Caki2 (cell line): ENCODE measurements at regions not wholly inside any gene's neighbourhood (a gene's known extent, or its start where the extent isn't known, plus 50 kb on each side); places are given as distances from the start of the nearest gene placed in this dataset.
A peak's percentile ranks its signal among the peaks of the same experiment; 100 is the strongest.

Experiments used
- DNase-seq: peaks from one replicate; pipeline ENCODE4 v3.0.0-alpha.2; 2015; ENCODE audit warnings: low read depth
- in situ Hi-C: cut with HindIII; loops from 2 replicates; pipeline ENCODE4 v1.10.0; 2016; ENCODE audit warnings: low sequenced_read_pairs, low pct_unique_long_range_greater_than_20kb, mixed read lengths

DNA sequence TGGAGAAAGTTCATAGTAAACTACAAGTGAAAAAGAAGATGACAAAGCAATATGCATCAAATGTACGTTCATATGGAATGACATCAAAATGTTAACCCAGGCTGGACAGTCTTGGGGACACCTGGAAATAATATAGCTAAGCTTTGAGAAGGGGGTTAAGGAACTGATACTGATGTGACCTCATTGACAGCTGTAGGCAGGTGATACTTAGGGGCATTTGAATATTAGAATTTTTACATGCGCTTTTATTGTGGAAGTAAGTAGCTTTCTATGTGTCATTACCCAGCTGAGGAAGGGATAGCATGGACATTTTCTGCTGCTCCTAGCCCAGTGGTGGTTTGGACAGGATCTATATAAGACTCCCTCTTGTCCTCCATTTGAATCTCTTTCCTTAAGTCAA is 299.7 kb downstream of the CWC27 start:
- in situ Hi-C loops = no loop called here
- DNase-seq = no peak

DNA sequence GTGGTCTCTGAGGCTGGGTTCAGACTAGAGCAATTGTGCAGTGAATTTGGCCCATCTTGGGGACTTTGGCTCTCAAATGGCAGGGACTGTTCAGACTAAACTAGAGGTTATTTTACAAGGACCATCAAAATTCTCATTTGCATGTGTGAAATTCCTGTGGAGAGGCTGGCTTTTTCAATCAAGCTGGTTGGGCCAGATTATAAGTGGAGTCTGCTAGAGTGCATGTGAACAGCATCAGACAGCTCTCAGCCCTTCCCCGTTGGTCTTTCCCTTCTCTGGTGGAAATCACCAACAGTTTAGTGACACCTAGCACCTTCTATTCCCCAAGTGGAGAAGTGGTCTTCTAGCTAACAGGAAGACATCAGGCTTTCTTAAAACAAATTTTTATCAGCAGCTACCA is 301.3 kb downstream of the CWC27 start:
- no peak for DNase-seq
- in situ Hi-C loops = no loop called here

DNA sequence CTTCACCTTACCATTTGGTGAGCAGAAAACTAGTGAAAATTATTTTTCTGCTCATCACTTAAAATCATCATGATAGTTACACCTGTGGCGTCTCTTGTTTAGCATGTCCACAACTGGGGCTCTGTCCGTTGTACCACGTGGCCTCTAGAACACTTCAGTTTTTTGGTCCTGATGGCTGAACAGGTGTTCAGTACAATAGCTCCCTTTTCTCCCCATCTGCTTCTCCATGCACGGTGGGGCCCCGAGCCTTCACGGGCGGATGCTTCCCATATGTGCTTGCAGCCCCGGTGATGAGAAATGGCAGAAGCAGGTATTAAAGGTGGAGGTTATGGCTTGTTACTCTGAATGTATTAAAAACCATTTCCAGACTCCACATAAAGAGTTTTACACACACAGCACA is 304.1 kb downstream of the CWC27 start:
- DNase-seq = no peak
- in situ Hi-C loops = no loop called here

DNA sequence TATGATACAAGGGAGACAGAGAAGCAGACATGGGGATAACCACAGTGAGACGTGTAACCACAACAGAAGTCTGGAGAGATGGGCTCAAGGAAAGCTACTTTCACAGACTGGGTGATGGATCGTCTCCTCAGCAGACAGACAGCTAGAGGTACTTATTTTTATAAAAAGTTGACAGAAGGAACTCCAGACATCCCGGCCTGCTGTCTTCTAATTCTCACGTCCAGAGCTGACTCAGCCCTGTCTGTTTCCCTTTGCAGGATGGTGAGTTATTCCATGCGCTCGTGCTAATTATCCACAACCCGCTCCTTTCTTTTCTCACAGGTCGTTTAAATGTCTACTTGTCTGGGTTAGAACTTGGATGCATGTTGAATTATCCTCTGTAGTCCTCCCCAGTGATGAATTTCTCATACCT is 304.5 kb downstream of the CWC27 start:
- DNase-seq = no peak
- in situ Hi-C loops = no loop called here

DNA sequence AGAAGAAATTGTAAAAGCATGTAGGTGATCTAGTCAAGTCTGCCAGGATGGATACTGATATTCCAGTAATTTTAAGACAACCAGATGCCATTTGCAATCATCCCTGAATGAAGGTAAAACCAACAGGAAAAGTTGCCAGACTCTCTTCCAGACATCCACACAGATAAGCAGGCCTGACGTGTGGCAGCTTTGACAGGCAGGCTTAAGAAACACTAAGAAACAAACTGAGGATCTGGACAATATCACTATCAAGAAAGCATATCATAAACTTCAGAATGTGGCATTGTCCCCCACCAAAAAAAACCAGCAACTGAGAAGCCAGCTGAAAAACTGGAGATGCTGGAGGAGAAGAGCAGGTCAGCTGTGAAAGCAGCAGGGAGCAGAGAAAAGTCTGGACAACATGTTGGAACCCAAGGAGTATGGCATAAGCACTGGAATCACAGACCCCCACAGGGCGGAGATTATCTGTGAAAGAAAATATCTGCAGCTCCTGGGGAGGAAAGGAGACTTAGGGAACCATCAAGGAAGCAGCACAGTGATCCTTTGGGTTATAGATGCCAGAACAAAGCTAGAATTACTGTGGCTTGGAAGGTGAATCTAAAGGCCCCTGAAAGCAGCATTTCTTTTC is 307.0 kb downstream of the CWC27 start:
- DNase-seq = no peak
- in situ Hi-C loops = no loop called here

DNA sequence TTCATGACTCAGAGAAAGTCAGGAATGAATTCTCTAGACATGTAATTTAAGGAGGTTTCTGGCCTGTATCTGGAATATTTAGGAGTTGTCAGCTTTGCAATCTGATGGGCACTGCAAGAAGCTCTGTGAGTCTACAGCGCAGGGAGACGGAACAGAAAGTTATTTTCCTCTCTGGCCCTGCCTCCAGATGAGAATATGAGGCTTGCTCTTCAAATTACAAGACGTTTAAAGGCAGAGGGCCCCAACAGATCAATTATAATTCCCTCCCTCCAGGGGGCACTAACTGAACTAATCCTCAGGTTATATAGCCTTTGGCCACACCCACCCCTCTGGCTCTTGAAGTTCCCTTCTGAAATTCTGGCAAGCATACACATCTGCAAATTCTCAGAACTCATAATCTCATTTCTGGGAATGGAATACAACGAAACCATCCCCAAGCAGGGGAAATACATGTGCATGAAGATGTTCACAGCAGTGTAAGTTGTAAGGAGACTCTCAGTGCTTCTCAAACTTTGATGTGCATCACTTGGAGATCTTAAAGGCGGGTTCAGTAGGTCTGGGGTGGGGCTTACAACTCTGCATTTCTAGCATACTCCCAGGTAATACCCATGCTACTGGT is 307.6 kb downstream of the CWC27 start:
- DNase-seq = peak; percentile 4

DNA sequence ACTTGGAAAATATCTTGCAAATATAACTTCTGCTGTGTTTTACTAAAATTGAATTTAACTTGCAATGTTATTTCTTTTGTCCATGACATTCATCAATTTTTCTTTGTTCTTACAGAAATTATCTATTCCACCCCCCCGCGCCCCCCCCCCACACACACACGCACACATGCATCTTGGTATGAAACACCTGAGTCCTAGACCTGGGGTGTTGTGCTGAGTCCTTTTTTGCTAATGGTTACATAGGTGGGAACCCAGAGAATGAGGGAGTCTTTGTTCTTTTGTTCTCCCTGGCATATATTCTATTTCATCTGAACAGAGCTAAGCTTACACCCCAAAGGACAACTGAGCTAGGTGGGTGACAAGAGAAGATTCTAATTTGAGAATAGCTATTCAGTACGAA is 308.9 kb downstream of the CWC27 start:
- in situ Hi-C loops = no loop called here
- DNase-seq = no peak

More for the DNA sequence above, 307.6 kb downstream of the CWC27 start:
- in situ Hi-C loops = no loop called here

DNA sequence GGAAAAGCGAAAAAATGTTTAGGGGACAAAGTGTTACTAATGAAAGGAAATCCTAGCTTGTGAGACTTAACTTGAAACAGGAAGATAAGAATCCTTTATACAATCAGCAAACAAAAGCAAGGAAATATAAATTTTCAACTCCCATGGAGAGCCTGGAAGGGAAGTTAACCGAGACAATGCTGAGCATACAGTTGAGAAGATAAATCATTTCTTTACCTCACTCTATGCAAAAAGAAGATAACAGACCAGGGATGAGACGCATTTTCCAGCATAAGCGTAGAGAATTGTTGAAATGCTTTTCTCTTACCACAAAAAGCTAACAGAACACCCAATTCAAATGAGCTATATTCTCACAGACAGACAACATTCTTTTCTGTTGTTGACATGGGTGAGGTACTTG is 309.6 kb downstream of the CWC27 start:
- DNase-seq = no peak
- in situ Hi-C loops = no loop called here

DNA sequence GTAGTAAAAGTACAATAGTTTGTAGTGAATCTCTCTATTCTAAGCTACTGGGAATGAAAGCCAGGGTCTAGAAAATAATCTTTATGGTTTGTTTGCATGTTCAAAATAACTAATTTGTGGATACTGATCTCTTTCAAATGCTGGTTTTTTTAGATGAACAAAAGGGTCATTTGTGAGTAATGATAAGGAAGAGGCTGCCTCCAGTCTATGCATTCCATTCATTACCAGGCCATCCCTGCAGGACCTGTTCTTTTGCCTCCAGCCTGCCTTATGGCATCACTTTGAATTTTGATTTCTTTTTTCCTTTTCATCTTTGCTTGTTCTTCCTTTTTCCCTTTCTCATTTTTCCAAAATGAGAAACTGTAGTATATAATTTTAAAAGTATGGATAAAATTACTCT is 312.3 kb downstream of the CWC27 start:
- in situ Hi-C loops = no loop called here
- DNase-seq = no peak

DNA sequence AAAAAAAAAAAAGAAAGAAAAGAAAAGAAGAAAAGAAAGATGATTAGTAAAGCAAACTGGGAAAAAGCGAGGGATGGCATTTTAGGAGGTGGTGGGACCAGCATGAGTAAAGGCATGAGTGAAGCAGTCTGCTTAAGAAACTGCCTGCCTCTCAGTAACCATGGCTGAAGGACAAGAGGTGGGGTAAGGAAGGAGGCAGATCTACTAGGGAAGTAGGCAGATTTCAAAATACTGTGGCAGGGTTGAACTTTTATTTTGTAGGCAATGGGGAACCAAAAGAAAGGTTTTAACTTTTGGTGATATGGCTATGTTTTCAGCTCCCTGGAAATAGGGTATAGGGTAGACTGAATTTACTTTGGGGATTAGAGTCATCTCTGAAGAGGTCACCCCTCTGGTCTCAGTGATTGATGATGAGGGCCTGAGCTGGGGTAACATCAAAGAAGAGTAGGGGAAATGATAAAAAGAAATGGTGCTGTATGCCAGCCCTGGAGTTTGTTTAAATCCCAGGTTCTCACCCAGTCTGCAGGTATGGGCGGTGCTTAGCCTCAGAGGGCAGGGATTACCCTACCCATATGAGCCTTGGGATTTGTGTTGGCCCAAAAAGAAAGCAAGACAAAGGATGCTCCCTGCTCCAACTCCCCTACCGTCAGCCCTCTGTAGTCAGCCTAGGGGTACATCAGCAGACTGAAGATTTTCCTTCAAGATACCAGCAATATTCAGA is 316.2 kb downstream of the CWC27 start:
- no peak for DNase-seq
- in situ Hi-C loops = no loop called here

DNA sequence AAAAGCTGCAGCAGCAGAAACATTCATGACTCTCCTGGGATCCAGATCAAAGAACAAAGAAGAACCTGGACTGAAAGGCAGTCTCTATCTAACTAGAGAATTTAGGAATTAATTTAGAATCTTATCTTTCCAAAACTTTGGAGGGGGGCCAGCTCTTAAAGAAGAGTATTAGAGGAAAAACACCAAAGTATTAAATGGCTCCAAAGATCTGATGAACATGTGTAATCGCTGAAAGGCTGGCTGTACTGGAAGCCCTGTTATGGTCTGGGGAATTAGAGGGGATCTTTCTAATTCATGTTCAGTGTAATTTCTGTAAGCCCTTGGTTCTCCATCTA is 316.8 kb downstream of the CWC27 start:
- in situ Hi-C loops = no loop called here
- no peak for DNase-seq

DNA sequence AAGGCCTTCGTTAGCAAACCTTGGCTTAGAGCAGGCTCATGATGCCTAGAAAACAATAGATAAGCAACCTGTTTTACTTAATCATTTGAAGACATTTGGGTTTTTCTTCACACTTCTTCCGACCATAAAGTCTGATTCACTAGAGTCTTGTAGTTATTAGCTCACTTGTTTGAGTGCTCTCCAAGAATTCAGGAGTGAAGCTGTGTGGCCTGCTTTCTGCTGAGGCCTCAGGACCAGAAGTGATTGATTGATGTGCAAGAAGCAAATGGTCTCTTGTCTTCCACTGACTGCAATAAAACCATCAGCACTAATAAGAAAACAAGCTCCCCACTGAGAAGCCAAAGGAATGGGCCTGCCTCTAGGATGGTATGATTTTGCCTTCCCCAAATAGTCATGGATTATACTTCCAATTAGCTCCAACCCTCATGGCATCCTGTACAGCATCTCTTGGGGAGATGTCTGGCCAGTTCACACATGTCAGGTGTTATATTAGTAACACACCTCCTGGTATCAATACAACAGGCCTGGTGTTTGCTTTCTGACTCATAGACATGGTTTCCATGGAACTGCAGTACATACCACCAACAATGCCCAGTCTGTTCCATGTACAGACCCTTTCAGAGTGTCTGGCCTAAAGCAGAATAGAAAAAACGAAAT is 317.6 kb downstream of the CWC27 start:
- in situ Hi-C loops = no loop called here
- no peak for DNase-seq

DNA sequence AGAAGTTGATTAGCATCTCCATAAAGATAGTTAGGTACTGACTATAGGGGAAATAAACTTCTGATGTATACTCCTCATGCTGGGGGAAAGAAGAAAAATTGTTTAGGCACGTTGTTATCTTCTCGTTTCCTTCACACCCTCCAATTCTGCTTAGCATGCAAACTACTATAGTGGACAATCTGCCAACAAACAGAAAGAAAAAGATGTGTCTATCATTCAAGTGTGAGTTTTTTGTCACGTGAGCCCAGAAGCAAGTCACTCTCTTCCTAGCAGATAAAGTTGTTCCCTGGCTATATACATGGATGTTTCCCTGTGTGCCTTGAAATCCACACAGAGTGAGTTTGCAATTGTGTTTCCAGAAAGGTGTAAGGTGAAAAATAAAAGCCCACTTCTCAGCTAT is 318.4 kb downstream of the CWC27 start:
- no peak for DNase-seq
- in situ Hi-C loops = no loop called here

DNA sequence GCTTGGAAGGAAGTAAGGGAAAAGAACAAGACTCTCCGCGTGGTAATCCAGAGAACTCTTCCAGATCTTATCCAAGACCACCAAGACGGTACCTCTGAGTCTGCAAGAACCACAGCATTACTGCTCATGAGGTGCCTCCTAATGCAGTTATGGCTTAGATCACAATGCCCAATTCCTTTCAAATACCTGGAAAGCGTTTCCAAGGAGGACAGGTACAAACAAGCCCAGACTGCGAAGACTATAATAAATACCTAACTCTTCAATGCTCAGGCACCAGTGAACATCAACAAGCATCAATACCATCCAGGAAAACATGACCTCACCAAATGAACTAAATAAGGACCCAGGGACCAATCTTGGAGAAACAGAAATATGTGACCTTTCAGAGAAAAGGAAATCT is 325.5 kb downstream of the CWC27 start:
- no peak for DNase-seq
- in situ Hi-C loops = no loop called here

DNA sequence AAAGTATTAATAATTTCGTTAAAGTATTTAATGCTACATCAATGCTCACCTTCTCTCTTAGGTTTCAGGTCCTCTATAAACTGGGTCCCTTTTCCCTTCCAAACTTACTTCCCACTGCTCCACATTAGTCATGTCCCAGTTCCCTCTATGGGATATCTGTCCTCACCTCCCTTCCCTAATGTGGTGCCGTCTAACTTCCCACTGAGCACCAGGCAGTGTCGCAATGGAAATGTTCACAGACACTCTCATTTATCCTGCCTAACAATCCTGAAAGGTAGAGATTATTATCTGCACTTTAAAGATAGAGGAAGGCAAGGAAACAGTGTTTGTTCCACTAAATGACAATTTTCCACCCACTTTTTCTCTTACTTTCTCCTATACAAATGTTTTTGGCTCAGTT is 329.7 kb downstream of the CWC27 start:
- in situ Hi-C loops = no loop called here
- DNase-seq = no peak
